H1 (cell line): ENCODE measurements at regions not wholly inside any gene's neighbourhood (a gene's known extent, or its start where the extent isn't known, plus 50 kb on each side); places are given as distances from the start of the nearest gene placed in this dataset.

ENCODE experiments used
- CTCF ChIA-PET: fragments of 300-600 bp; sonication (Branson Sonifier 250); formaldehyde crosslinking; loops from one replicate; lab custom pipeline; 2021; ENCODE audit not compliant: partially characterized antibody; lab: Charles Lee
- POLR2A ChIA-PET: fragments of 300-600 bp; sonication (Branson Sonifier 250); formaldehyde crosslinking; loops from one replicate; lab custom pipeline; 2021; ENCODE audit warnings: inconsistent platforms; ENCODE audit not compliant: partially characterized antibody; lab: Charles Lee
- DNase-seq, 2 experiments: peaks; one replicate each; pipeline versions ENCODE4 v3.0.0 to v3.0.0-alpha.2; 2010 to 2022; ENCODE audit warnings: low spot score in 2 of 2, low read depth in 1 of 2, mixed read lengths in 1 of 2
- FAIRE-seq: peaks from 2 replicates; lab custom pipeline; 2011; peaks lifted over from hg19 to GRCh38; lab: Jason Lieb, UNC
- H2AFZ ChIP-seq: 2 replicates; pipeline ENCODE4 v1.8.1; 2012; ENCODE audit warnings: low read length, inconsistent platforms
- H2AK5ac ChIP-seq: 2 replicates; pipeline ENCODE4 v1.6.1; 2013; ENCODE audit warnings: low read depth, low read length
- H2BK120ac ChIP-seq: replicated peaks from 2 replicates; pipeline ENCODE3; 2013; ENCODE audit warnings: low read depth, low read length, inconsistent platforms
- H2BK12ac ChIP-seq: 2 replicates; pipeline ENCODE4 v1.6.1; 2013; ENCODE audit warnings: low read depth, low read length
- H2BK15ac ChIP-seq: 2 replicates; pipeline ENCODE4 v1.6.1; 2013; ENCODE audit warnings: low read length
- H2BK20ac ChIP-seq: 2 replicates; pipeline ENCODE4 v1.6.1; 2013; ENCODE audit warnings: low read length
- H2BK5ac ChIP-seq: 2 replicates; pipeline ENCODE4 v1.6.1; 2013; ENCODE audit warnings: low read depth, low read length
- H3K14ac ChIP-seq: 2 replicates; pipeline ENCODE4 v1.6.1; 2013; ENCODE audit warnings: inconsistent platforms; ENCODE audit not compliant: insufficient read length
- H3K18ac ChIP-seq: 2 replicates; pipeline ENCODE4 v1.6.1; 2013; ENCODE audit warnings: low read length; ENCODE audit errors: extremely low read depth
- H3K23ac ChIP-seq: 2 replicates; pipeline ENCODE4 v1.6.1; 2013; ENCODE audit warnings: inconsistent platforms; ENCODE audit not compliant: insufficient read length
- H3K23me2 ChIP-seq: 2 replicates; pipeline ENCODE4 v1.6.1; 2013; ENCODE audit warnings: low read depth, low read length
- H3K27ac ChIP-seq: 2 replicates; pipeline ENCODE4 v1.6.1; 2011; ENCODE audit warnings: low read depth, low read length, inconsistent platforms
- H3K27me3 ChIP-seq, 4 experiments: replicated peaks in 1 of 4; 1 replicate in 1 of 4; 2 replicates in 3 of 4; pipeline versions ENCODE4 v1.6.1 to v1.8.1; 2011 to 2013; ENCODE audit warnings: low read length in 3 of 4, mild to moderate bottlenecking in 3 of 4, inconsistent platforms in 2 of 4, mixed read lengths in 2 of 4, moderate library complexity in 1 of 4; ENCODE audit not compliant: control insufficient read depth in 3 of 4, insufficient read depth in 3 of 4; ENCODE audit errors: extremely low read depth in 1 of 4
- H3K36me3 ChIP-seq, 4 experiments: 2 replicates each; pipeline versions ENCODE4 v1.6.1 to v1.8.1; 2011 to 2013; ENCODE audit warnings: mild to moderate bottlenecking in 4 of 4, low read length in 3 of 4, moderate library complexity in 2 of 4, control low read depth in 1 of 4, inconsistent platforms in 1 of 4; ENCODE audit not compliant: insufficient read depth in 4 of 4, control insufficient read depth in 2 of 4
- H3K4ac ChIP-seq: replicated peaks from 2 replicates; pipeline ENCODE3; 2013; ENCODE audit warnings: low read length, low read depth, mixed read lengths, inconsistent platforms; ENCODE audit not compliant: insufficient read length
- H3K4me1 ChIP-seq, 4 experiments: replicated peaks in 1 of 4; 1 replicate in 1 of 4; 2 replicates in 3 of 4; pipeline versions ENCODE4 v1.6.1 to v1.8.1; 2011 to 2013; ENCODE audit warnings: low read length in 3 of 4, inconsistent platforms in 2 of 4, mixed read lengths in 1 of 4; ENCODE audit not compliant: insufficient read depth in 4 of 4, control insufficient read depth in 3 of 4
- H3K4me2 ChIP-seq, 2 experiments: 2 replicates each; pipeline versions ENCODE4 v1.6.1 to v1.8.1; 2011 to 2013; ENCODE audit warnings: low read depth in 2 of 2, low read length in 2 of 2, control low read depth in 1 of 2, inconsistent platforms in 1 of 2, mild to moderate bottlenecking in 1 of 2; ENCODE audit not compliant: insufficient read depth in 1 of 2
- H3K4me3 ChIP-seq, 4 experiments: fragments of 200-600, 300-600 bp in 1 of 4; sonication (generic), shearing (Covaris generic), sonication (Bioruptor Twin) in 1 of 4; 2 replicates each; pipeline versions ENCODE4 v1.5.1 to v1.8.1; 2011 to 2016; ENCODE audit warnings: low read length in 4 of 4, low read depth in 3 of 4, control low read depth in 2 of 4, inconsistent platforms in 2 of 4, mild to moderate bottlenecking in 2 of 4, mixed read lengths in 1 of 4, moderate library complexity in 1 of 4; ENCODE audit not compliant: insufficient read depth in 2 of 4; ENCODE audit errors: extremely low read depth in 1 of 4
- H3K56ac ChIP-seq: replicated peaks from 2 replicates; pipeline ENCODE3; 2013; ENCODE audit warnings: low read depth, mild to moderate bottlenecking, mixed read lengths, low read length, inconsistent platforms; ENCODE audit not compliant: insufficient read length
- H3K79me1 ChIP-seq: 2 replicates; pipeline ENCODE4 v1.6.1; 2013; ENCODE audit warnings: low read depth, low read length, control low read depth
- H3K79me2 ChIP-seq, 2 experiments: 2 replicates each; pipeline versions ENCODE4 v1.6.1 to v1.8.1; 2012 to 2013; ENCODE audit warnings: low read length in 2 of 2, mild to moderate bottlenecking in 2 of 2, inconsistent platforms in 1 of 2; ENCODE audit not compliant: insufficient read depth in 2 of 2, control insufficient read depth in 1 of 2
- H3K9ac ChIP-seq, 4 experiments: replicated peaks in 1 of 4; 1 replicate in 1 of 4; 2 replicates in 3 of 4; pipeline versions ENCODE4 v1.6.1 to v1.8.1; 2011 to 2013; ENCODE audit warnings: low read depth in 3 of 4, low read length in 3 of 4, control low read depth in 2 of 4, mild to moderate bottlenecking in 2 of 4, moderate library complexity in 2 of 4, inconsistent platforms in 1 of 4; ENCODE audit errors: extremely low read depth in 1 of 4
- H3K9me3 ChIP-seq, 2 experiments: 2 replicates each; pipeline versions ENCODE4 v1.6.1 to v1.8.1; 2012 to 2013; ENCODE audit warnings: mild to moderate bottlenecking in 2 of 2, moderate library complexity in 2 of 2, control low read depth in 1 of 2, inconsistent platforms in 1 of 2, low read depth in 1 of 2, low read length in 1 of 2, mixed read lengths in 1 of 2; ENCODE audit not compliant: insufficient read depth in 2 of 2
- H4K20me1 ChIP-seq, 2 experiments: replicated peaks in 1 of 2; 2 replicates each; pipeline versions ENCODE3 to v1.8.1; 2011 to 2013; ENCODE audit warnings: inconsistent platforms in 2 of 2, low read length in 2 of 2, mild to moderate bottlenecking in 1 of 2; ENCODE audit not compliant: insufficient read depth in 2 of 2, control insufficient read depth in 1 of 2
- H4K5ac ChIP-seq: 2 replicates; pipeline ENCODE4 v1.6.1; 2013; ENCODE audit warnings: low read length, low read depth, mixed read lengths, inconsistent platforms; ENCODE audit not compliant: insufficient read length
- H4K8ac ChIP-seq: 2 replicates; pipeline ENCODE4 v1.8.0; 2013; ENCODE audit warnings: mild to moderate bottlenecking, moderate library complexity, low read length, inconsistent platforms; ENCODE audit not compliant: insufficient read depth; ENCODE audit errors: extremely low read depth
- H4K91ac ChIP-seq: replicated peaks from 2 replicates; pipeline ENCODE3; 2013; ENCODE audit warnings: low read length, mixed read lengths, inconsistent platforms; ENCODE audit not compliant: insufficient read length
- KDM4A ChIP-seq: IDR thresholded peaks from one replicate; pipeline ENCODE4 v1.7.1; 2012; ENCODE audit warnings: low read depth, mild to moderate bottlenecking, moderate library complexity, low read length, inconsistent platforms; ENCODE audit not compliant: severe bottlenecking
- WGBS, 2 experiments: shearing (Covaris generic) in 1 of 2; methylation state at CpG; one replicate each; pipeline versions ENCODE4 v1.1.6 to v1.1.7; 2013 to 2015; ENCODE audit warnings: low lambda C conversion rate in 2 of 2, mixed read lengths in 2 of 2, inconsistent platforms in 1 of 2, low coverage in 1 of 2, missing lambda C conversion rate in 1 of 2; ENCODE audit not compliant: insufficient replicate concordance in 2 of 2, insufficient coverage in 1 of 2, insufficient read length in 1 of 2; ENCODE audit errors: extremely low coverage in 1 of 2, missing lambda C conversion rate in 1 of 2; 5-methylcytosine and 5-hydroxymethylcytosine counted together

DNA sequence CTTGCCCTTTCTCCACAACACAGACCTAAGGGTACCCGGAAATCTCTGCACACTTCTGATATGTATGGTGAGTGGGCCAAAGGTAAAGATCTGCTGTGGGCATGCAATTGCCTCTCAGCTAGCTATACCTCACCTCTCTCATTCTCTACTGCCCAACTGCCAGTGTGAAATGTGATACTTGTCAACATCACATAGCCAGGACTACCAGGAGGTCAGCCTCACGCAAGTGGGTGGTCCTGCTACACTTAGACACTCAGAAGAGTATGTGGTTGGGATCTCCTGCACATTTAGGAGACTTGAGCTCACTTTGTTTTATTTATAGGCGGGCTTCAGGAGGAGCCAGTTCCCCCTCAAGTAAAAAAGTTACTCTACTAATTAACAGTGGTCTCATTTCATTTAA lies 88.0 kb upstream of the MAN2A1 start:
- no peak overlapping the region for H2AFZ ChIP-seq
- no peaks in the 10 kb centered on the region; a peak in 1 of 7 replicates for H3K4me1 ChIP-seq
- no peak overlapping the region for H2BK15ac ChIP-seq
- no peaks in the 10 kb centered on the region for H3K79me2 ChIP-seq
- FAIRE-seq (peak; percentile 58), DNase-seq (no peak)
- no peak overlapping the region for H4K91ac ChIP-seq
- no peak overlapping the region for H3K14ac ChIP-seq
- 80% methylated on average over 3 of the region's 3 CpGs; no CpG with 5 or more reads in 1 of the 2 experiments for WGBS, 2 experiments
- H3K79me1 ChIP-seq, result no peaks in the 10 kb centered on the region
- no peaks in the 10 kb centered on the region for H4K20me1 ChIP-seq
- H3K27ac ChIP-seq, result no peak overlapping the region
- no peak overlapping the region for H2BK120ac ChIP-seq
- no peaks in the 10 kb centered on the region for H3K23me2 ChIP-seq
- H3K23ac ChIP-seq, result no peak overlapping the region
- H3K4me2 ChIP-seq, result no peak overlapping the region
- no peak overlapping the region for H3K56ac ChIP-seq
- H2BK5ac ChIP-seq, result no peak overlapping the region
- no peak overlapping the region for H3K4me3 ChIP-seq
- no peaks in the 10 kb centered on the region for H3K9me3 ChIP-seq
- H4K8ac ChIP-seq, result no peak overlapping the region; the same call in 1 of the 2 replicates
- H2BK12ac ChIP-seq, result no peak overlapping the region
- H3K36me3 ChIP-seq, result no peaks in the 10 kb centered on the region
- no peak for TF ChIP-seq KDM4A
- no peak overlapping the region for H4K5ac ChIP-seq
- no peak overlapping the region for H2BK20ac ChIP-seq
- H3K18ac ChIP-seq, result no peak overlapping the region
- H3K27me3 ChIP-seq, result no peaks in the 10 kb centered on the region
- ChIA-PET POLR2A (no interaction called here), CTCF (interaction anchor here (1.0 kb wide), 1 partner anchor 11 kb away, joined by 5 read pairs; no protein-coding TSS in a partner anchor)
- H3K9ac ChIP-seq, result no peak overlapping the region
- H3K4ac ChIP-seq, result no peak overlapping the region
- H2AK5ac ChIP-seq, result no peak overlapping the region
